ENCODE measurements at regions not wholly inside any gene's neighbourhood (a gene's known extent, or its start where the extent isn't known, plus 50 kb on each side); places are given as distances from the start of the nearest gene placed in this dataset.

- H3K9me3 ChIP-seq = no peaks in the 10 kb centered on the region
- H3K4me1 ChIP-seq = no peaks in the 10 kb centered on the region
- DNase-seq (no peak), ATAC-seq (no peak)
- no peaks in the 10 kb centered on the region for H3K36me3 ChIP-seq (replicated peaks in 1 of 2; ENCODE audit: insufficient read depth in 1 of 2, low read depth in 2 of 2)
- WGBS, 2 donors = 62 to 66% methylated on average over 6 of the region's 6 CpGs
- no peaks in the 10 kb centered on the region for H3K27me3 ChIP-seq
- no peak overlapping the region for H3K4me3 ChIP-seq
- TF ChIP-seq POLR2A (IDR thresholded peaks at IDR 0.05) = no peak
- no peak for TF ChIP-seq CTCF (IDR thresholded peaks at IDR 0.05)
- intact Hi-C loops (cut with DNase I) = no loop called here
- H3K27ac ChIP-seq = no peak overlapping the region
These were observed 127.3 kb upstream of the MTHFD1L start for GRCh38 chr6:150738092-150738629.

- H3K27me3 ChIP-seq = no peaks in the 10 kb centered on the region
- ATAC-seq (no peak), DNase-seq (no peak)
- H3K4me3 ChIP-seq = no peak overlapping the region
- H3K4me1 ChIP-seq = no peaks in the 10 kb centered on the region
- intact Hi-C loops (cut with DNase I) = no loop called here
- no peaks in the 10 kb centered on the region for H3K9me3 ChIP-seq
- WGBS, 2 donors = 62 to 68% methylated on average over 2 of the region's 2 CpGs
- no peaks in the 10 kb centered on the region for H3K36me3 ChIP-seq (replicated peaks in 1 of 2; ENCODE audit: insufficient read depth in 1 of 2, low read depth in 2 of 2)
- no peak overlapping the region for H3K27ac ChIP-seq
- no peak for TF ChIP-seq CTCF (IDR thresholded peaks at IDR 0.05)
- no peak for TF ChIP-seq POLR2A (IDR thresholded peaks at IDR 0.05)
These were observed 125.7 kb upstream of the MTHFD1L start for GRCh38 chr6:150739711-150740349.

GRCh38 chr6:150740453-150740852, 125.0 kb upstream of the MTHFD1L start:
- no peak overlapping the region for H3K27ac ChIP-seq
- TF ChIP-seq CTCF (IDR thresholded peaks at IDR 0.05) (no peak), POLR2A (IDR thresholded peaks at IDR 0.05) (no peak)
- H3K4me3 ChIP-seq = no peak overlapping the region
- H3K9me3 ChIP-seq = no peaks in the 10 kb centered on the region
- no peaks in the 10 kb centered on the region for H3K4me1 ChIP-seq
- DNase-seq (no peak), ATAC-seq (no peak)
- intact Hi-C loops (cut with DNase I) = no loop called here
- WGBS, 2 donors = 67 to 68% methylated on average over 8 of the region's 8 CpGs
- no peaks in the 10 kb centered on the region for H3K36me3 ChIP-seq (replicated peaks in 1 of 2; ENCODE audit: insufficient read depth in 1 of 2, low read depth in 2 of 2)
- no peaks in the 10 kb centered on the region for H3K27me3 ChIP-seq

GRCh38 chr6:150741633-150742200, 123.8 kb upstream of the MTHFD1L start:
- intact Hi-C loops (cut with DNase I) = no loop called here
- ATAC-seq = no peak
- no peaks in the 10 kb centered on the region for H3K9me3 ChIP-seq

More at GRCh38 chr6:150741633-150742200, 123.8 kb upstream of the MTHFD1L start:
- Histone ChIP-seq H3K27me3 (no peaks in the 10 kb centered on the region), H3K36me3 (replicated peaks in 1 of 2; ENCODE audit: insufficient read depth in 1 of 2, low read depth in 2 of 2) (no peaks in the 10 kb centered on the region), H3K4me1 (no peaks in the 10 kb centered on the region), H3K4me3 (no peak overlapping the region), H3K27ac (no peak overlapping the region)
- WGBS, 2 donors = 28 to 41% methylated on average over 6 of the region's 6 CpGs
- TF ChIP-seq CTCF (IDR thresholded peaks at IDR 0.05) (peak in 6 of 7 experiments; percentile 8 to 39 (median 32)), POLR2A (IDR thresholded peaks at IDR 0.05) (no peak)
- peak in 2 of 4 donors; percentile 14 to 20 for DNase-seq

Data from body of pancreas (tissue), 4 donors.